CD4-positive, alpha-beta T cell (primary cell): ENCODE measurements at regions not wholly inside any gene's neighbourhood (a gene's known extent, or its start where the extent isn't known, plus 50 kb on each side); places are given as distances from the start of the nearest gene placed in this dataset.
A peak's percentile ranks its signal among the peaks of the same experiment; 100 is the strongest.

ENCODE experiments used
- ATAC-seq: fragments of 200-7000 bp; cut with Tn5 transposase; one replicate; pipeline ENCODE4 v1.10.0; 2022; ENCODE audit warnings: mild to moderate bottlenecking; ENCODE audit not compliant: poor library complexity
- CTCF ChIA-PET: fragments of 350-600 bp; sonication (Branson Sonifier 250); formaldehyde crosslinking; loops from one replicate; lab custom pipeline; 2021; ENCODE audit warnings: antibody characterized with exemption, inconsistent platforms; lab: Charles Lee
- POLR2A ChIA-PET: fragments of 350-600 bp; sonication (Branson Sonifier 250); formaldehyde crosslinking; loops from one replicate; lab custom pipeline; 2021; ENCODE audit warnings: antibody characterized with exemption, inconsistent platforms; lab: Charles Lee
- DNase-seq, 14 experiments: peaks; one replicate each; pipeline ENCODE4 v3.0.0-alpha.2; 2013 to 2020; ENCODE audit warnings: mixed read lengths in 2 of 14
- H3K27ac ChIP-seq, 2 donors: one replicate each; pipeline versions ENCODE4 v1.5.1 to v1.7.0; 2013; ENCODE audit warnings: low read length in 2 of 2, low read depth in 1 of 2, mild to moderate bottlenecking in 1 of 2
- H3K27me3 ChIP-seq, 2 experiments: 1 replicate in 1 of 2; 2 replicates in 1 of 2; pipeline versions ENCODE4 v1.6.1 to v1.7.0; 2013; ENCODE audit warnings: low read length in 2 of 2, control low read depth in 1 of 2, mild to moderate bottlenecking in 1 of 2, moderate library complexity in 1 of 2; ENCODE audit not compliant: insufficient read depth in 2 of 2, control insufficient read depth in 1 of 2
- H3K36me3 ChIP-seq: one replicate; pipeline ENCODE4 v1.6.1; 2013; ENCODE audit warnings: low read length, control low read depth; ENCODE audit not compliant: insufficient read depth
- H3K4me1 ChIP-seq: one replicate; pipeline ENCODE4 v1.6.1; 2013; ENCODE audit warnings: low read length, control low read depth; ENCODE audit not compliant: insufficient read depth
- H3K4me3 ChIP-seq: one replicate; pipeline ENCODE4 v1.5.1; 2013; ENCODE audit warnings: mild to moderate bottlenecking, low read length, moderate library complexity
- H3K9me3 ChIP-seq, 2 experiments: 1 replicate in 1 of 2; 2 replicates in 1 of 2; pipeline versions ENCODE4 v1.6.1 to v1.7.0; 2013; ENCODE audit warnings: low read length in 2 of 2, mild to moderate bottlenecking in 2 of 2, control low read depth in 1 of 2, moderate library complexity in 1 of 2; ENCODE audit not compliant: control insufficient read depth in 1 of 2, insufficient read depth in 1 of 2
- H3K27ac Mint-ChIP-seq: one replicate; pipeline ENCODE4 v1.8.0; 2020; ENCODE audit warnings: mixed read lengths
- H3K27me3 Mint-ChIP-seq: one replicate; pipeline ENCODE4 v1.8.0; 2021; ENCODE audit warnings: mixed read lengths
- H3K36me3 Mint-ChIP-seq: one replicate; pipeline ENCODE4 v1.8.0; 2021; ENCODE audit warnings: low read depth, mixed read lengths
- H3K4me1 Mint-ChIP-seq: one replicate; pipeline ENCODE4 v1.8.0; 2021; ENCODE audit warnings: low read depth, mixed read lengths
- H3K4me3 Mint-ChIP-seq: one replicate; pipeline ENCODE4 v1.8.0; 2020; ENCODE audit warnings: mild to moderate bottlenecking, mixed read lengths
- H3K9me3 Mint-ChIP-seq: one replicate; pipeline ENCODE4 v1.8.0; 2020; ENCODE audit warnings: mixed read lengths
- intact Hi-C, 2 experiments: fragments of 100-400 bp; cut with DNase I in 1 of 2; cut with micrococcal nuclease in 1 of 2; formaldehyde crosslinking; loops; one replicate each; pipeline versions ENCODE4 v1.15.1 to v1.9.0; 2023 to 2025; cut with DNase I, micrococcal nuclease
- TF ChIP-seq, protein P1 (sequence below): fragments of 200-600 bp; IDR thresholded peaks from one replicate; pipeline ENCODE4 v1.8.0; 2022; ENCODE audit warnings: antibody characterized with exemption, mild to moderate bottlenecking

DNA sequence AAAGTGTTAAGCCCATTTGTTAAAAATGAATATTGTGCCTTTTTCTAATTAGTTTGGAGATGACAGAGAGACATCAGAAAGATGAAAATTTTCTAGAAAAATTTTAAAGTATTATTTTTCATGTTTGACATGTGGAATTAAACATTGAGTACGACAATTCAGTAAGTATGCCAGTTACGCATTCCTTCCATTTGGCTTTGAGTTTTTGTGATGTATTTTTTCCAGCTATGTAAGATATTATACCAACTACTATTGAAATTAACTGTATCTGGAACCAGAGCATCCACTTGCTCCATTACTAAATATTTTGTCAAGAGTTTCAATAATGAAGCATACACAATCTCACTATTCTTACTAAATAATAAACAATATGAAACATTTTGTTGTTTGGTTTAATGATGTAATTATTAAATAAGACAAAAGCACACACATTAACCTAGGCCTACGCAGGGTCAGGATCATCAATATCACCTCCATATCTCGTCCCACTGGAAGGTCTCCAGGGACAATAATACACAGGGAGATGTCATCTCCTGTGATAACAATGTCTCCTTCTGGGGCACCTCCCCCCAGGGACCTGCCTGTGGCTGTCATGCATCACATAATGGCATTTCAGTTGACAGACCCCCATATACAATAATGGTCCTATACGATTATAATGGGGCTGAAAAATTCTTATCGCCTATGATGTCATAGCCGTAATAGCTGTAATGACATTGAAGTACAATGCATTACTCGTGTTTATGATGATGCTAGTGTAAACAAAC is 274.1 kb downstream of the REEP3 start:
- CTCF ChIA-PET = no interaction called here
- POLR2A ChIA-PET = no interaction called here
- H3K27me3 Mint-ChIP-seq = no peaks in the 10 kb centered on the region

DNA sequence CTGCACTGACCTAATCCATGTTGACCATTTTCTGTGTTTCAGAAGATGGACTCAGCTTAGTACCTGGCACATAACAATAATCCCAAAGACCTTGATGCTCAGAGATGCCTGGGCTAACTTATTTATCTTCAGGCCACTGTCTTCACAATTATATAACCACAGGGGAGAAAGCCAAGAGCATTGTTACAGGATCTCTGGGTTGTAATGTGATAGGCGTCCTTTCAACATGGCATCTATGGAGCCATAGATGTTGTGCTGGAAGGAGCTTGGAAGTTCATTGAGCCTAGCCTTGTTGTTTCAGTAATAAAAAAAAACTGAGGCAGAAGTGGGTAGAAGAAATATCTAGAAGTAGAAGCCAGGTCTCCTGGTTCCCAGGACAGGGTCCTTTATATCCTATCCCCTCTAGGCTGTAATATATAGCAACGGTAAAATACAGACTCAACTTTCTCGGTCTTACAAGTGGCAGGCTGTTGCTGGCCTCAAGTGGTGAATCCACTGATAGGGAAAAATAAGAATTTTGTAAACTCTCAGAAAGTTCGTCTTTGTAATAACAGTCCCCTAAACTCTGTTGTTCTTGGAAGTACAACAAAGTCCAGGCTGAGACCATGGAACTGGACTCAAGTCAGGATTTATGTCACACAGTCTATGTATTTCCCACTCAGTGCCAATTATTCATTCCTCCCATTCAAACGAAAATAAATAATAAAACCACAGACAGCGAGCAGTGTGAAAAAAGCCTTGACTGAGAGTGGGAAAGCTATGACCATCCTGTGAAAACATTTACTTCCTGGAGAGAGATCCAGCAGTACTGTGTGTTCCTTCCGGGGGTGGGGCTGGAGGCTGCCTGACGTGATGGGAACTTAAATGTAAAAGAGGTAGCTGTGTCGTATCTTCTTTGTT is 277.6 kb downstream of the REEP3 start:
- no peak for ATAC-seq
- no peaks in the 10 kb centered on the region for H3K27me3 ChIP-seq
- H3K4me3 ChIP-seq = no peak overlapping the region
- no peak overlapping the region for H3K4me3 Mint-ChIP-seq
- peaks cover 2% of the 10 kb centered on the region for H3K4me1 ChIP-seq
- no peak overlapping the region for H3K27ac ChIP-seq
- no peaks in the 10 kb centered on the region for H3K9me3 Mint-ChIP-seq
- POLR2A ChIA-PET = no interaction called here
- H3K27ac Mint-ChIP-seq = no peak overlapping the region
- no peaks in the 10 kb centered on the region for H3K36me3 ChIP-seq
- peaks cover 12% of the 10 kb centered on the region for H3K4me1 Mint-ChIP-seq
- no peaks in the 10 kb centered on the region for H3K9me3 ChIP-seq
- H3K27me3 Mint-ChIP-seq = no peaks in the 10 kb centered on the region
- peak in 1 of 14 experiments; percentile 1 for DNase-seq
- TF ChIP-seq, protein P1, sequence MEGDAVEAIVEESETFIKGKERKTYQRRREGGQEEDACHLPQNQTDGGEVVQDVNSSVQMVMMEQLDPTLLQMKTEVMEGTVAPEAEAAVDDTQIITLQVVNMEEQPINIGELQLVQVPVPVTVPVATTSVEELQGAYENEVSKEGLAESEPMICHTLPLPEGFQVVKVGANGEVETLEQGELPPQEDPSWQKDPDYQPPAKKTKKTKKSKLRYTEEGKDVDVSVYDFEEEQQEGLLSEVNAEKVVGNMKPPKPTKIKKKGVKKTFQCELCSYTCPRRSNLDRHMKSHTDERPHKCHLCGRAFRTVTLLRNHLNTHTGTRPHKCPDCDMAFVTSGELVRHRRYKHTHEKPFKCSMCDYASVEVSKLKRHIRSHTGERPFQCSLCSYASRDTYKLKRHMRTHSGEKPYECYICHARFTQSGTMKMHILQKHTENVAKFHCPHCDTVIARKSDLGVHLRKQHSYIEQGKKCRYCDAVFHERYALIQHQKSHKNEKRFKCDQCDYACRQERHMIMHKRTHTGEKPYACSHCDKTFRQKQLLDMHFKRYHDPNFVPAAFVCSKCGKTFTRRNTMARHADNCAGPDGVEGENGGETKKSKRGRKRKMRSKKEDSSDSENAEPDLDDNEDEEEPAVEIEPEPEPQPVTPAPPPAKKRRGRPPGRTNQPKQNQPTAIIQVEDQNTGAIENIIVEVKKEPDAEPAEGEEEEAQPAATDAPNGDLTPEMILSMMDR = no peak
- no peaks in the 10 kb centered on the region for H3K36me3 Mint-ChIP-seq
- CTCF ChIA-PET = no interaction called here
- intact Hi-C loops = no loop called here

More for the DNA sequence above, 274.1 kb downstream of the REEP3 start:
- Histone ChIP-seq H3K27ac (no peak overlapping the region), H3K4me1 (peaks cover 2% of the 10 kb centered on the region), H3K4me3 (no peak overlapping the region), H3K36me3 (no peaks in the 10 kb centered on the region), H3K27me3 (no peaks in the 10 kb centered on the region), H3K9me3 (no peaks in the 10 kb centered on the region)
- TF ChIP-seq, protein P1 = no peak
- no peak for ATAC-seq
- Mint-ChIP-seq H3K36me3 (no peaks in the 10 kb centered on the region), H3K4me1 (peaks cover 12% of the 10 kb centered on the region), H3K9me3 (peaks cover 3% of the 10 kb centered on the region), H3K4me3 (no peak overlapping the region), H3K27ac (no peak overlapping the region)
- intact Hi-C loops = no loop called here
- DNase-seq = no peak

DNA sequence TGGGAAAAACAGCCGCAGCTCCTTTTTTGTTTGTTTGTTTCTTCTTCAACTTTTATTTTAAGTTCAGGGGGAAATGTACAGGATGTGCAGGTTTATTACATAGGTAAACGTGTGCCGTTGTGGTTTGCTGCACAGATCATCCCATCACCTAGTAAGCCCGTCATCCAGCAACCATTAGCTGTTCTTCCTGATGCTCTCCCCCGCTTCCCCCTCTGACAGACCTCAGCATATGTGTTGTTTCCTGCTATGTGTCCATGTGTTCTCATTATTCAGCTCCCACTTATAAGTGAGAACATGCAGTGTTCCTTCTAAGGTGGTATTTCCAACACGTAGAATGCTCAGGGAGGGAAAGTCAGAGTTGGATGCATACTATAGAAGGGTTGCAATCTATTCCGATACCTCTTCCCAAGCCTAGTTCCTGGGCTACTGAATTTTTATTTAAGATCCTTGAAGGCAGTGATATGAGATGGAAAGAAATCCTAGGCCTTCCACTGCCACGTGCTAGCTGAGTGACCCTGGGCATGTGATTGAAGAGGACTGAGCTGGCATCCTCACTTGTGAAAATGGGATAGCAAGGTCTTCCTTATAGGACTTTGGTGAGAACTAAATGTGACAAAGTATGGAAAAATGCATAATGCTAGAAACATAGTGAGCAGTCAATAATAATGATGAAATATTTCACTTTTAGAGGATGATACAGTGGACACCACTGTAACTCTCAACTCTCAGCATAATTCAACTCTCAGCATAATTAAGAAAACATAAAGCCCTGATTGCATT is 278.5 kb downstream of the REEP3 start:
- ATAC-seq (no peak), DNase-seq (no peak)
- intact Hi-C loops = no loop called here
- ChIA-PET POLR2A (no interaction called here), CTCF (no interaction called here)
- no peaks in the 10 kb centered on the region for H3K27me3 Mint-ChIP-seq
- H3K9me3 ChIP-seq = no peaks in the 10 kb centered on the region
- H3K4me3 Mint-ChIP-seq = no peak overlapping the region
- H3K9me3 Mint-ChIP-seq = no peaks in the 10 kb centered on the region
- no peak overlapping the region for H3K4me3 ChIP-seq
- H3K36me3 ChIP-seq = no peaks in the 10 kb centered on the region
- no peak overlapping the region for H3K27ac ChIP-seq
- H3K27ac Mint-ChIP-seq = no peak overlapping the region
- no peaks in the 10 kb centered on the region for H3K27me3 ChIP-seq
- peaks cover 2% of the 10 kb centered on the region for H3K4me1 ChIP-seq
- TF ChIP-seq, protein P1 = no peak
- peaks cover 12% of the 10 kb centered on the region for H3K4me1 Mint-ChIP-seq
- no peaks in the 10 kb centered on the region for H3K36me3 Mint-ChIP-seq
